B cell (primary cell): ENCODE measurements at regions not wholly inside any gene's neighbourhood (a gene's known extent, or its start where the extent isn't known, plus 50 kb on each side); places are given as distances from the start of the nearest gene placed in this dataset.
"Not testable (repeated sequence)": the region's sequence is repeated elsewhere in the genome, so short reads cannot be mapped to it uniquely, and the experiment has no call there.

Experiments
- ATAC-seq: fragments of 200-7000 bp; cut with Tn5 transposase; one replicate; pipeline ENCODE4 v1.10.0; 2021; ENCODE audit warnings: low read depth, mild to moderate bottlenecking, moderate number of reproducible peaks, moderate library complexity
- CTCF ChIA-PET: fragments of 350-600 bp; sonication (Branson Sonifier 250); formaldehyde crosslinking; loops from one replicate; lab custom pipeline; 2021; ENCODE audit warnings: antibody characterized with exemption, inconsistent platforms; lab: Charles Lee
- POLR2A ChIA-PET: fragments of 350-600 bp; sonication (Branson Sonifier 250); formaldehyde crosslinking; loops from one replicate; lab custom pipeline; 2021; ENCODE audit warnings: antibody characterized with exemption; lab: Charles Lee
- DNase-seq: peaks from one replicate; pipeline ENCODE4 v3.0.0; 2013
- H2AFZ ChIP-seq: 2 replicates; pipeline ENCODE4 v1.6.1; 2012; ENCODE audit warnings: mild to moderate bottlenecking, low read depth, low read length; ENCODE audit not compliant: insufficient read depth, poor library complexity, severe bottlenecking
- H3K27ac ChIP-seq, 2 donors: 1 replicate in 1 of 2; 2 replicates in 1 of 2; pipeline ENCODE4 v1.5.1; 2012 to 2013; ENCODE audit warnings: low read length in 2 of 2, mild to moderate bottlenecking in 2 of 2, moderate library complexity in 1 of 2
- H3K27me3 ChIP-seq, 4 experiments: fragments of 200-600 bp in 1 of 4; sonication (generic) in 1 of 4; replicated peaks in 1 of 4; 1 replicate in 2 of 4; 2 replicates in 2 of 4; pipeline versions ENCODE4 v1.6.1 to v1.7.0; 2013 to 2016; ENCODE audit warnings: low read length in 3 of 4, mild to moderate bottlenecking in 2 of 4, mixed read lengths in 1 of 4, moderate library complexity in 1 of 4; ENCODE audit not compliant: insufficient read depth in 4 of 4, control insufficient read depth in 3 of 4; ENCODE audit errors: control extremely low read depth in 1 of 4
- H3K36me3 ChIP-seq, 2 experiments: replicated peaks in 1 of 2; 1 replicate in 1 of 2; 2 replicates in 1 of 2; pipeline versions ENCODE4 v1.6.1 to v1.7.1; 2013; ENCODE audit warnings: low read length in 1 of 2; ENCODE audit not compliant: insufficient read depth in 2 of 2, control insufficient read depth in 1 of 2; ENCODE audit errors: control extremely low read depth in 1 of 2, extremely low read depth in 1 of 2
- H3K4me1 ChIP-seq, 2 donors: fragments of 200-600 bp in 1 of 2; sonication (generic) in 1 of 2; 1 replicate in 1 of 2; 2 replicates in 1 of 2; pipeline versions ENCODE4 v1.5.1 to v1.6.1; 2013 to 2017; ENCODE audit warnings: low read length in 2 of 2; ENCODE audit not compliant: control insufficient read depth in 2 of 2, insufficient read depth in 2 of 2
- H3K4me2 ChIP-seq: replicated peaks from 2 replicates; pipeline ENCODE3; 2012; ENCODE audit warnings: mild to moderate bottlenecking, low read depth, low read length; ENCODE audit not compliant: poor library complexity, severe bottlenecking
- H3K4me3 ChIP-seq, 5 experiments: fragments of 200-600 bp in 1 of 5; sonication (generic) in 1 of 5; 1 replicate in 3 of 5; 2 replicates in 2 of 5; pipeline versions ENCODE4 v1.5.1 to v1.7.0; 2011 to 2016; ENCODE audit warnings: low read length in 4 of 5, mild to moderate bottlenecking in 4 of 5, low read depth in 2 of 5, control low read depth in 1 of 5, moderate library complexity in 1 of 5; ENCODE audit not compliant: insufficient read depth in 1 of 5; ENCODE audit errors: control extremely low read depth in 1 of 5, extremely low read depth in 1 of 5
- H3K79me2 ChIP-seq: fragments of 200-600 bp; sonication (generic); one replicate; pipeline ENCODE4 v1.6.0; 2016; ENCODE audit warnings: low read length; ENCODE audit not compliant: control insufficient read depth, insufficient read depth
- H3K9ac ChIP-seq: fragments of 200-600 bp; sonication (generic); 2 replicates; pipeline ENCODE4 v1.6.1; 2017; ENCODE audit warnings: mild to moderate bottlenecking, low read length, moderate library complexity
- H3K9me3 ChIP-seq, 3 donors: one replicate each; pipeline versions ENCODE4 v1.6.1 to v1.7.1; 2013; ENCODE audit warnings: low read length in 2 of 3; ENCODE audit not compliant: control insufficient read depth in 2 of 3, insufficient read depth in 1 of 3; ENCODE audit errors: control extremely low read depth in 1 of 3
- H4K20me1 ChIP-seq: 2 replicates; pipeline ENCODE4 v1.6.0; 2012; ENCODE audit warnings: mild to moderate bottlenecking, low read length; ENCODE audit not compliant: insufficient read depth, control insufficient read depth, poor library complexity, severe bottlenecking
- H3K27ac Mint-ChIP-seq: one replicate; pipeline ENCODE4 v1.8.0; 2021; ENCODE audit warnings: mixed read lengths
- H3K27me3 Mint-ChIP-seq: one replicate; pipeline ENCODE4 v1.8.0; 2021; ENCODE audit warnings: mixed read lengths
- H3K4me1 Mint-ChIP-seq: one replicate; pipeline ENCODE4 v1.8.0; 2021; ENCODE audit warnings: mixed read lengths
- H3K4me3 Mint-ChIP-seq: one replicate; pipeline ENCODE4 v1.8.0; 2021; ENCODE audit warnings: mixed read lengths
- H3K9me3 Mint-ChIP-seq: one replicate; pipeline ENCODE4 v1.8.0; 2022; ENCODE audit warnings: mixed read lengths; ENCODE audit not compliant: insufficient read depth
- CTCF ChIP-seq: fragments of 200-600 bp; IDR thresholded peaks from one replicate; pipeline ENCODE4 v1.8.0; 2022; ENCODE audit warnings: antibody characterized with exemption, mild to moderate bottlenecking
- WGBS: methylation state at CpG from one replicate; pipeline ENCODE4 v1.1.5; 2013; ENCODE audit warnings: missing lambda C conversion rate; ENCODE audit not compliant: insufficient coverage; 5-methylcytosine and 5-hydroxymethylcytosine counted together
- intact Hi-C: fragments of 100-400 bp; cut with micrococcal nuclease; formaldehyde crosslinking; loops from one replicate; pipeline ENCODE4 v1.10.0; 2022

GRCh38 chr2:90087792-90088191 is 1396.3 kb downstream of the RPIA start:
- POLR2A ChIA-PET, CTCF ChIA-PET: not testable (repeated sequence)

GRCh38 chr2:90093571-90094270 is 1402.2 kb downstream of the RPIA start:
- H3K79me2 ChIP-seq, H4K20me1 ChIP-seq, H3K27ac Mint-ChIP-seq, H3K9me3 Mint-ChIP-seq, H3K4me1 ChIP-seq, H3K4me1 Mint-ChIP-seq, DNase-seq, H3K9me3 ChIP-seq, H3K27me3 ChIP-seq, H3K9ac ChIP-seq, H3K36me3 ChIP-seq, H3K27me3 Mint-ChIP-seq, ATAC-seq, H3K4me3 Mint-ChIP-seq, H3K4me2 ChIP-seq, POLR2A ChIA-PET, H2AFZ ChIP-seq, H3K4me3 ChIP-seq, H3K27ac ChIP-seq, CTCF ChIA-PET, intact Hi-C loops: not testable (repeated sequence)
- WGBS: no CpG with 5 or more reads among the region's 4 CpGs

More at GRCh38 chr2:90087792-90088191, 1396.3 kb downstream of the RPIA start:
- intact Hi-C loops, H3K27me3 ChIP-seq, H3K27ac Mint-ChIP-seq, H3K27me3 Mint-ChIP-seq, H3K36me3 ChIP-seq, H2AFZ ChIP-seq, H3K4me3 Mint-ChIP-seq, H3K4me2 ChIP-seq, H3K9me3 ChIP-seq, DNase-seq, H3K4me1 ChIP-seq, H3K9me3 Mint-ChIP-seq, H3K79me2 ChIP-seq, H3K9ac ChIP-seq, H4K20me1 ChIP-seq, H3K4me3 ChIP-seq, H3K4me1 Mint-ChIP-seq, H3K27ac ChIP-seq: not testable (repeated sequence)
- WGBS: no CpG with 5 or more reads among the region's 2 CpGs
- TF ChIP-seq CTCF: peak; percentile 37
- peak; percentile 39 for ATAC-seq

- no CpG with 5 or more reads among the region's 4 CpGs for WGBS
- H3K4me3 ChIP-seq, H3K4me2 ChIP-seq, H3K27me3 Mint-ChIP-seq, H3K27ac ChIP-seq, intact Hi-C loops, CTCF ChIA-PET, H3K9me3 Mint-ChIP-seq, DNase-seq, POLR2A ChIA-PET, H3K9me3 ChIP-seq, H3K79me2 ChIP-seq, H3K27ac Mint-ChIP-seq, H2AFZ ChIP-seq, H3K4me3 Mint-ChIP-seq, H3K4me1 Mint-ChIP-seq, H4K20me1 ChIP-seq, H3K36me3 ChIP-seq, H3K9ac ChIP-seq, H3K27me3 ChIP-seq, H3K4me1 ChIP-seq, ATAC-seq: not testable (repeated sequence)
Measured at GRCh38 chr2:90097617-90098016, 1406.1 kb downstream of the RPIA start.
